ENCODE measurements at regions not wholly inside any gene's neighbourhood (a gene's known extent, or its start where the extent isn't known, plus 50 kb on each side); places are given as distances from the start of the nearest gene placed in this dataset.

DNA sequence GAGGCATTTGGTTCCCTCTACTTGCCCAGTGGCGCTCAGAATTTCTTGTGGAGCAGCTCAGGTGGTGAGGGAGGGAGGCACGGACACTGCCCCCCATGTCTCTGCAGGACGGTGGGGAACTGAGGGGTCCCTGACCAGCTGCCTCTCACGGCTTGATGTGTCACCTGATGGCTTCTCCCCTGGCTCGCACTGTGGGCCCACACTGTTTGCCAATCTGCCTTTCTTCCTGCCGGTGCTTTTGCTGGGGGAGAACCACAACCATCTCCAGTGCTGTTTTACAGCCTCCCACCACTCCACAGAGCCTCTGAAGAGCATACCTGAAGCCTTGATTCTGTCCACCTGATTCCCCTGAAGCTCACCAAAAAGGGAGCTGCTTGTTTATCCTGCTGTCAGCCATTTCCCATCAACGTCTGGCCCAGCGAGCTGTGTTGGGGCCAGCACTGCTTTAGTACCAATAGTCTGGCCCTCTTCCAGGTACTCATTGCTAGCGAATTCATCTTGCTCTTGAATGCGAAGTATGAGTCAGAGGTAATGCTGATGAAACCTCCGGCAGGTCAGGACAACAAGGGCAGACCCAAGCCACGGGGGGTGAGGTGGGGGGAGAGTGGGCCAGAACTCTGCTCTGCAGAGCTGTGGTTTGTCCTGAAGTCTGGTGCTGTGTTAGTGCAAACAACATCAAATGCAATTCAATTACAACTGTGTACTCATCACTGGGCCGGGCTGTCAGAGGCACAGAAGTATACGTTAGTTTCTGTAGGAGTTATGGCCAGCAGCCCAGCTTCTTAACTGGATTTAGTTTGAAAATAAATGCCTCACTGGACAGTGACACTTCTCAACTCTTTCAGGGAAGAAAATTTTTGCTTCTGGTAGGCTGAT is 208.3 kb upstream of the JADE1 start:
- TF ChIP-seq, protein P1, sequence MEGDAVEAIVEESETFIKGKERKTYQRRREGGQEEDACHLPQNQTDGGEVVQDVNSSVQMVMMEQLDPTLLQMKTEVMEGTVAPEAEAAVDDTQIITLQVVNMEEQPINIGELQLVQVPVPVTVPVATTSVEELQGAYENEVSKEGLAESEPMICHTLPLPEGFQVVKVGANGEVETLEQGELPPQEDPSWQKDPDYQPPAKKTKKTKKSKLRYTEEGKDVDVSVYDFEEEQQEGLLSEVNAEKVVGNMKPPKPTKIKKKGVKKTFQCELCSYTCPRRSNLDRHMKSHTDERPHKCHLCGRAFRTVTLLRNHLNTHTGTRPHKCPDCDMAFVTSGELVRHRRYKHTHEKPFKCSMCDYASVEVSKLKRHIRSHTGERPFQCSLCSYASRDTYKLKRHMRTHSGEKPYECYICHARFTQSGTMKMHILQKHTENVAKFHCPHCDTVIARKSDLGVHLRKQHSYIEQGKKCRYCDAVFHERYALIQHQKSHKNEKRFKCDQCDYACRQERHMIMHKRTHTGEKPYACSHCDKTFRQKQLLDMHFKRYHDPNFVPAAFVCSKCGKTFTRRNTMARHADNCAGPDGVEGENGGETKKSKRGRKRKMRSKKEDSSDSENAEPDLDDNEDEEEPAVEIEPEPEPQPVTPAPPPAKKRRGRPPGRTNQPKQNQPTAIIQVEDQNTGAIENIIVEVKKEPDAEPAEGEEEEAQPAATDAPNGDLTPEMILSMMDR (conservative IDR thresholded peaks at IDR 0.05) = no peak
- TF ChIP-seq ZFX (IDR thresholded peaks at IDR 0.05) = no peak
